GM12878 (cell line): ENCODE measurements at regions not wholly inside any gene's neighbourhood (a gene's known extent, or its start where the extent isn't known, plus 50 kb on each side); places are given as distances from the start of the nearest gene placed in this dataset.

Source experiments
- ATAC-seq: fragments of 200-7000 bp; cut with Tn5 transposase; 3 replicates; pipeline ENCODE4 v1.9.1; 2020; ENCODE audit warnings: mild to moderate bottlenecking, moderate library complexity
- BruUV-seq: library from RNA; stranded (reverse); fragments of 400-500 nt; replicated peaks from 2 replicates; lab custom pipeline; 2021; lab: Mats Ljungman, UMichigan
- CTCF ChIA-PET: fragments of 300-600 bp; sonication (Branson Sonifier 250); formaldehyde crosslinking; extraction: SDS; loops from one replicate; lab custom pipeline; 2021; ENCODE audit warnings: inconsistent platforms; lab: Yijun Ruan, JAX
- POLR2A ChIA-PET: fragments of 350-600 bp; formaldehyde crosslinking; extraction: SDS; loops from one replicate; lab custom pipeline; 2021; ENCODE audit warnings: inconsistent platforms; lab: Charles Lee
- RAD21 ChIA-PET: fragments of 300-600 bp; sonication (Branson Sonifier 250); formaldehyde crosslinking; loops from one replicate; lab custom pipeline; 2023; ENCODE audit warnings: antibody characterized with exemption; ENCODE audit not compliant: unreplicated experiment; lab: Charles Lee
- SMC1A ChIA-PET: fragments of 300-600 bp; sonication (Branson Sonifier 250); formaldehyde crosslinking; loops from one replicate; lab custom pipeline; 2023; ENCODE audit not compliant: unreplicated experiment, uncharacterized antibody; lab: Charles Lee
- DNase-seq: peaks from one replicate; pipeline ENCODE4 v3.0.0-alpha.2; 2011; ENCODE audit warnings: low read depth, low spot score
- FAIRE-seq: peaks from 3 replicates; lab custom pipeline; 2011; peaks lifted over from hg19 to GRCh38; lab: Jason Lieb, UNC
- H2AFZ ChIP-seq: 2 replicates; pipeline ENCODE4 v1.6.0; 2011; ENCODE audit warnings: low read depth, low read length, control low read depth; ENCODE audit not compliant: control insufficient read depth
- H3K27ac ChIP-seq: 2 replicates; pipeline ENCODE4 v1.5.1; 2011; ENCODE audit warnings: control low read depth; ENCODE audit not compliant: control insufficient read depth, insufficient read depth
- H3K27me3 ChIP-seq, 2 experiments: replicated peaks in 1 of 2; 2 replicates each; pipeline versions ENCODE4 v1.6.0 to v1.6.1; 2011; ENCODE audit warnings: low read length in 1 of 2; ENCODE audit not compliant: control insufficient read depth in 2 of 2, insufficient read depth in 2 of 2
- H3K36me3 ChIP-seq, 2 experiments: 2 replicates each; pipeline ENCODE4 v1.5.1; 2011; ENCODE audit warnings: low read length in 1 of 2; ENCODE audit not compliant: control insufficient read depth in 2 of 2, insufficient read depth in 2 of 2
- H3K4me1 ChIP-seq: 2 replicates; pipeline ENCODE4 v1.6.1; 2011; ENCODE audit warnings: mild to moderate bottlenecking, low read length, moderate library complexity, mixed read lengths; ENCODE audit not compliant: control insufficient read depth, insufficient read depth
- H3K4me2 ChIP-seq: 2 replicates; pipeline ENCODE4 v1.6.0; 2011; ENCODE audit warnings: control low read depth; ENCODE audit not compliant: control insufficient read depth, insufficient read depth
- H3K4me3 ChIP-seq: fragments of 200-600 bp; sonication (generic); 2 replicates; pipeline ENCODE4 v1.5.1; 2016
- H3K79me2 ChIP-seq: 2 replicates; pipeline ENCODE4 v1.6.0; 2011; ENCODE audit warnings: low read length; ENCODE audit not compliant: control insufficient read depth, insufficient read depth
- H3K9ac ChIP-seq: 2 replicates; pipeline ENCODE4 v1.8.0; 2011; ENCODE audit warnings: low read length, control low read depth, mixed read lengths; ENCODE audit not compliant: control insufficient read depth, insufficient read depth
- H3K9me3 ChIP-seq: replicated peaks from 3 replicates; pipeline ENCODE4 v1.5.1; 2011; ENCODE audit warnings: mild to moderate bottlenecking, low read length; ENCODE audit not compliant: control insufficient read depth, insufficient read depth
- H4K20me1 ChIP-seq: 2 replicates; pipeline ENCODE4 v1.6.0; 2011; ENCODE audit not compliant: control insufficient read depth, insufficient read depth
- ATF7 ChIP-seq: fragments of 450-650 bp; IDR thresholded peaks from 2 replicates; pipeline ENCODE4 v1.6.1; 2016; ENCODE audit warnings: low read depth, mild to moderate bottlenecking
- BCLAF1 ChIP-seq: fragments of 450-650 bp; IDR thresholded peaks from 2 replicates; pipeline ENCODE4 v1.6.1; 2017; ENCODE audit warnings: antibody characterized with exemption, mild to moderate bottlenecking, moderate library complexity
- MEF2A ChIP-seq: IDR thresholded peaks from 2 replicates; pipeline ENCODE4 v1.6.1; 2011; ENCODE audit warnings: low read depth, mild to moderate bottlenecking, low read length, moderate library complexity; ENCODE audit not compliant: insufficient read depth
- NKRF ChIP-seq: fragments of 450-650 bp; conservative IDR thresholded peaks from 2 replicates; pipeline ENCODE4 v1.6.1; 2017; ENCODE audit warnings: mild to moderate bottlenecking, moderate library complexity
- TCF12 ChIP-seq: IDR thresholded peaks from 2 replicates; pipeline ENCODE4 v1.6.1; 2011; ENCODE audit warnings: low read depth, mild to moderate bottlenecking, low read length
- WGBS: methylation state at CpG from one replicate; pipeline ENCODE4 v1.1.6; 2016; ENCODE audit warnings: low lambda C conversion rate; ENCODE audit not compliant: insufficient replicate concordance, insufficient coverage; ENCODE audit errors: missing lambda C conversion rate; 5-methylcytosine and 5-hydroxymethylcytosine counted together
- in situ Hi-C: fragments of 300-500 bp; cut with MboI; formaldehyde crosslinking; loops from 9 replicates; pipeline ENCODE4 v1.14.3; 2018; ENCODE audit warnings: mixed read lengths
- intact Hi-C: fragments of 100-400 bp; cut with micrococcal nuclease; formaldehyde crosslinking; loops from one replicate; pipeline ENCODE4 v1.14.2; 2022; ENCODE audit not compliant: unreplicated experiment

DNA sequence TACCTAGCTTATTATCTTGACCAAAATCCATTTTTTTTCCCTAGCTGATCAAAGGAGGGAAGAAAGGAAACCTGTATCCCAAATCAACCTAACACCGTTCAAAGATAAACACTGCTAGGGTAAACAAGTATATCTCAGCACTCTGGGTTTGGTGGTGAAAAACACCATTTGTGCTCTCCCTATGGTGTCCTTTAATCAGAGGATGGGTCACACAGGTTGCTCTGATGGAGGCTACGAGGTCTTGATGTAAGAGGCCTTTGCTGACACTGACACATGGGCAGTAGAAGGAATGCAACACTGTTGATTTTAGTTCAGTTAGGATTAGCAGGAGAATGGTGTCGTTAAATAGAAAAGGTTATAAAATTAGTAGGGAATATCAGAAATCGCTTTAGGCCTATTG, 179.3 kb downstream of the HDGFL1 start:
- SMC1A ChIA-PET: no interaction called here
- intact Hi-C loops: no loop called here
- Histone ChIP-seq H3K4me3 (no peak overlapping the region), H3K9me3 (no peaks in the 10 kb centered on the region), H3K9ac (no peak overlapping the region), H3K4me1 (no peaks in the 10 kb centered on the region), H3K36me3 (no peaks in the 10 kb centered on the region), H3K27ac (no peak overlapping the region), H3K27me3 (no peaks in the 10 kb centered on the region), H3K4me2 (no peak overlapping the region), H3K79me2 (no peaks in the 10 kb centered on the region), H2AFZ (no peak overlapping the region), H4K20me1 (no peaks in the 10 kb centered on the region)
- no peak for TF ChIP-seq ATF7
- TF ChIP-seq TCF12: no peak
- no peak for TF ChIP-seq MEF2A
- no peak for TF ChIP-seq NKRF
- TF ChIP-seq BCLAF1: no peak
- POLR2A ChIA-PET: no interaction called here
- in situ Hi-C loops: no loop called here
- ATAC-seq: no peak
- 15% methylated on average over 4 of the region's 4 CpGs for WGBS
- CTCF ChIA-PET: no interaction called here
- DNase-seq: no peak
- no TSS peak for BruUV-seq
- no peak for FAIRE-seq
- RAD21 ChIA-PET: no interaction called here
